SK-N-SH (cell line): ENCODE measurements at regions not wholly inside any gene's neighbourhood (a gene's known extent, or its start where the extent isn't known, plus 50 kb on each side); places are given as distances from the start of the nearest gene placed in this dataset.

Source experiments
- CTCF ChIA-PET: fragments of 300-600, 350-600 bp; formaldehyde crosslinking; extraction: SDS; loops from one replicate; lab custom pipeline; 2021; lab: Yijun Ruan, JAX
- POLR2A ChIA-PET: fragments of 350-600 bp; sonication (Branson Sonifier 250); formaldehyde crosslinking; extraction: SDS; loops from one replicate; lab custom pipeline; 2020; ENCODE audit warnings: antibody characterized with exemption, inconsistent platforms; lab: Yijun Ruan, JAX
- DNase-seq: peaks from one replicate; pipeline ENCODE4 v3.0.0; 2012
- H2AFZ ChIP-seq: fragments of 200-600 bp; sonication (generic); 2 replicates; pipeline ENCODE4 v1.8.1; 2016; ENCODE audit warnings: antibody characterized with exemption, mild to moderate bottlenecking, low read depth
- H3F3A ChIP-seq: fragments of 200-600 bp; sonication (generic); replicated peaks from 2 replicates; pipeline ENCODE3; 2016; ENCODE audit warnings: antibody characterized with exemption, mild to moderate bottlenecking; ENCODE audit not compliant: insufficient read depth
- H3K27ac ChIP-seq, 2 experiments: fragments of 200-500 bp in 1 of 2; fragments of 200-600 bp in 1 of 2; sonication (Bioruptor generic) in 1 of 2; sonication (generic), shearing (Covaris generic) in 1 of 2; 2 replicates each; pipeline versions ENCODE4 v1.5.1 to v1.6.1; 2014 to 2016; ENCODE audit warnings: low read depth in 2 of 2, inconsistent platforms in 1 of 2, low read length in 1 of 2, mild to moderate bottlenecking in 1 of 2, mixed read lengths in 1 of 2
- H3K27me3 ChIP-seq: fragments of 200-600 bp; sonication (generic), shearing (Covaris generic); 2 replicates; pipeline ENCODE4 v1.6.1; 2016; ENCODE audit warnings: mixed run types; ENCODE audit not compliant: insufficient read depth
- H3K36me3 ChIP-seq, 2 experiments: fragments of 200-500 bp in 1 of 2; fragments of 200-600 bp in 1 of 2; sonication (Bioruptor generic) in 1 of 2; sonication (generic) in 1 of 2; replicated peaks in 1 of 2; 2 replicates each; pipeline versions ENCODE3 to v1.5.1; 2014 to 2016; ENCODE audit warnings: low read length in 1 of 2, mild to moderate bottlenecking in 1 of 2; ENCODE audit not compliant: insufficient read depth in 2 of 2, control insufficient read depth in 1 of 2
- H3K4me1 ChIP-seq, 2 experiments: fragments of 200-500 bp in 1 of 2; fragments of 200-600 bp in 1 of 2; sonication (Bioruptor generic) in 1 of 2; sonication (generic), shearing (Covaris generic) in 1 of 2; 2 replicates each; pipeline versions ENCODE4 v1.5.1 to v1.6.1; 2014 to 2016; ENCODE audit warnings: low read depth in 1 of 2, low read length in 1 of 2, mixed run types in 1 of 2; ENCODE audit not compliant: insufficient read depth in 2 of 2, control insufficient read depth in 1 of 2
- H3K4me2 ChIP-seq: fragments of 200-600 bp; sonication (generic), shearing (Covaris generic); 2 replicates; pipeline ENCODE4 v1.6.1; 2017; ENCODE audit warnings: mixed run types
- H3K4me3 ChIP-seq, 2 experiments: fragments of 200-500 bp in 1 of 2; fragments of 200-600 bp in 1 of 2; sonication (Bioruptor generic) in 1 of 2; sonication (generic), shearing (Covaris generic) in 1 of 2; 2 replicates each; pipeline versions ENCODE4 v1.5.1 to v1.8.1; 2014 to 2016; ENCODE audit warnings: low read depth in 2 of 2, inconsistent platforms in 1 of 2, low read length in 1 of 2, mild to moderate bottlenecking in 1 of 2, mixed read lengths in 1 of 2, moderate library complexity in 1 of 2
- H3K79me2 ChIP-seq: fragments of 200-600 bp; sonication (generic); 2 replicates; pipeline ENCODE4 v1.8.1; 2017; ENCODE audit warnings: mild to moderate bottlenecking; ENCODE audit not compliant: insufficient read depth
- H3K9ac ChIP-seq: fragments of 200-600 bp; sonication (generic); 2 replicates; pipeline ENCODE4 v1.6.1; 2017; ENCODE audit warnings: mixed run types
- H3K9me2 ChIP-seq: fragments of 200-600 bp; sonication (generic); 2 replicates; pipeline ENCODE4 v1.6.1; 2017; ENCODE audit warnings: mixed run types
- H3K9me3 ChIP-seq: fragments of 200-600 bp; sonication (generic); 2 replicates; pipeline ENCODE4 v1.6.1; 2017; ENCODE audit warnings: mixed run types, mild to moderate bottlenecking, moderate library complexity
- H4K20me1 ChIP-seq: fragments of 200-600 bp; sonication (generic); 2 replicates; pipeline ENCODE4 v1.6.1; 2017; ENCODE audit warnings: mild to moderate bottlenecking, mixed run types; ENCODE audit not compliant: insufficient read depth
- CTCF ChIP-seq: fragments of 200-600 bp; sonication (generic); IDR thresholded peaks from 2 replicates; pipeline ENCODE4 v1.6.1; 2017; ENCODE audit warnings: antibody characterized with exemption, mild to moderate bottlenecking, moderate library complexity
- FOSL2 ChIP-seq: IDR thresholded peaks from 2 replicates; pipeline ENCODE4 v1.4.0; 2012; ENCODE audit warnings: low read depth, mild to moderate bottlenecking, moderate library complexity, borderline replicate concordance
- FOXJ3 ChIP-seq: sonication (generic); formaldehyde crosslinking; IDR thresholded peaks from 2 replicates; pipeline ENCODE4 v1.5.1; 2020; ENCODE audit warnings: mild to moderate bottlenecking, missing genetic modification reagents
- GABPA ChIP-seq: IDR thresholded peaks from 2 replicates; pipeline ENCODE4 v1.4.0; 2012; ENCODE audit warnings: low read depth, mild to moderate bottlenecking
- JUND ChIP-seq: IDR thresholded peaks from 2 replicates; pipeline ENCODE4 v1.4.0; 2012
- MEF2A ChIP-seq: IDR thresholded peaks from 2 replicates; pipeline ENCODE4 v1.4.0; 2012; ENCODE audit warnings: low read depth, borderline replicate concordance
- MXI1 ChIP-seq: IDR thresholded peaks from 2 replicates; pipeline ENCODE4 v1.6.1; 2012; ENCODE audit warnings: mild to moderate bottlenecking, low read depth, low read length, improper control_type of control experiment
- NRF1 ChIP-seq: IDR thresholded peaks from 2 replicates; pipeline ENCODE4 v1.6.1; 2012; ENCODE audit warnings: low read depth, mild to moderate bottlenecking, low read length
- PBX3 ChIP-seq: IDR thresholded peaks from 2 replicates; pipeline ENCODE4; 2012
- RAD21 ChIP-seq: IDR thresholded peaks from 2 replicates; pipeline ENCODE4 v1.6.1; 2012; ENCODE audit warnings: mild to moderate bottlenecking, low read length
- RCOR1 ChIP-seq: fragments of 150-350 bp; IDR thresholded peaks from 2 replicates; pipeline ENCODE4 v1.6.1; 2017; ENCODE audit warnings: antibody characterized with exemption, low read length
- RFX5 ChIP-seq: IDR thresholded peaks from 2 replicates; pipeline ENCODE4 v1.6.1; 2012; ENCODE audit warnings: mild to moderate bottlenecking, improper control_type of control experiment, low read length
- RXRA ChIP-seq: IDR thresholded peaks from 2 replicates; pipeline ENCODE4 v1.4.0; 2012; ENCODE audit warnings: low read depth, mild to moderate bottlenecking, borderline replicate concordance
- SMC3 ChIP-seq: IDR thresholded peaks from 2 replicates; pipeline ENCODE4 v1.6.1; 2012; ENCODE audit warnings: low read depth, low read length, improper control_type of control experiment
- TAF1 ChIP-seq: IDR thresholded peaks from 2 replicates; pipeline ENCODE4 v1.6.1; 2012; ENCODE audit warnings: low read depth, mild to moderate bottlenecking, low read length, moderate library complexity, borderline replicate concordance
- WGBS: methylation state at CpG from one replicate; pipeline ENCODE4 v1.1.6; 2017; ENCODE audit warnings: low lambda C conversion rate; 5-methylcytosine and 5-hydroxymethylcytosine counted together

- no peak for DNase-seq
- no peaks in the 10 kb centered on the region for H3K36me3 ChIP-seq
- WGBS: 27% methylated on average over 3 of the region's 3 CpGs
Measured at GRCh38 chr10:109740436-109740835, 182.9 kb downstream of the XPNPEP1 start.

GRCh38 chr10:109737626-109738025 lies 185.7 kb downstream of the XPNPEP1 start:
- H3K27ac ChIP-seq: no peak overlapping the region

More at GRCh38 chr10:109740436-109740835, 182.9 kb downstream of the XPNPEP1 start:
- H3K27me3 ChIP-seq: no peaks in the 10 kb centered on the region
- H3K4me3 ChIP-seq: no peak overlapping the region
- TF ChIP-seq CTCF: no peak
- no peak for TF ChIP-seq FOXJ3 (CRISPR knock-in tag)
- no peak for TF ChIP-seq SMC3
- no peak for TF ChIP-seq PBX3
- no peak for TF ChIP-seq RXRA
- no peak for TF ChIP-seq RAD21
- no peak for TF ChIP-seq JUND
- TF ChIP-seq FOSL2: no peak
- TF ChIP-seq MEF2A: no peak
- no peak for TF ChIP-seq NRF1
- TF ChIP-seq RCOR1: no peak
- no peak for TF ChIP-seq MXI1
- no peaks in the 10 kb centered on the region for H3K4me1 ChIP-seq
- no peaks in the 10 kb centered on the region for H4K20me1 ChIP-seq
- H3K4me2 ChIP-seq: no peak overlapping the region
- H3K79me2 ChIP-seq: no peaks in the 10 kb centered on the region
- no peak overlapping the region for H2AFZ ChIP-seq
- no peaks in the 10 kb centered on the region for H3K9me2 ChIP-seq
- H3K9ac ChIP-seq: no peak overlapping the region
- CTCF ChIA-PET: no interaction called here
- H3K9me3 ChIP-seq: no peaks in the 10 kb centered on the region
- POLR2A ChIA-PET: no interaction called here
- H3F3A ChIP-seq: no peaks in the 10 kb centered on the region
- H3K27ac ChIP-seq: no peak overlapping the region

More at GRCh38 chr10:109737626-109738025, 185.7 kb downstream of the XPNPEP1 start:
- H4K20me1 ChIP-seq: no peaks in the 10 kb centered on the region
- DNase-seq: no peak
- ChIA-PET CTCF (no interaction called here), POLR2A (no interaction called here)
- no peaks in the 10 kb centered on the region for H3F3A ChIP-seq
- no peak overlapping the region for H3K4me3 ChIP-seq
- H3K4me2 ChIP-seq: no peak overlapping the region
- H3K79me2 ChIP-seq: no peaks in the 10 kb centered on the region
- H3K9me2 ChIP-seq: no peaks in the 10 kb centered on the region
- H3K9me3 ChIP-seq: no peaks in the 10 kb centered on the region
- no peaks in the 10 kb centered on the region for H3K4me1 ChIP-seq
- no peaks in the 10 kb centered on the region for H3K36me3 ChIP-seq
- WGBS: 23% methylated on average over 5 of the region's 5 CpGs
- no peak for TF ChIP-seq GABPA
- TF ChIP-seq RFX5: no peak
- TF ChIP-seq TAF1: no peak
- TF ChIP-seq FOXJ3 (CRISPR knock-in tag): no peak
- no peak overlapping the region for H3K9ac ChIP-seq
- no peaks in the 10 kb centered on the region for H3K27me3 ChIP-seq
- H2AFZ ChIP-seq: no peak overlapping the region
